ENCODE measurements at regions not wholly inside any gene's neighbourhood (a gene's known extent, or its start where the extent isn't known, plus 50 kb on each side); places are given as distances from the start of the nearest gene placed in this dataset.
"Not testable (repeated sequence)": the region's sequence is repeated elsewhere in the genome, so short reads cannot be mapped to it uniquely, and the experiment has no call there.

- no peak for DNase-seq
These were observed 287.0 kb upstream of the DAB2 start for GRCh38 chr5:39711821-39712220.

DNA sequence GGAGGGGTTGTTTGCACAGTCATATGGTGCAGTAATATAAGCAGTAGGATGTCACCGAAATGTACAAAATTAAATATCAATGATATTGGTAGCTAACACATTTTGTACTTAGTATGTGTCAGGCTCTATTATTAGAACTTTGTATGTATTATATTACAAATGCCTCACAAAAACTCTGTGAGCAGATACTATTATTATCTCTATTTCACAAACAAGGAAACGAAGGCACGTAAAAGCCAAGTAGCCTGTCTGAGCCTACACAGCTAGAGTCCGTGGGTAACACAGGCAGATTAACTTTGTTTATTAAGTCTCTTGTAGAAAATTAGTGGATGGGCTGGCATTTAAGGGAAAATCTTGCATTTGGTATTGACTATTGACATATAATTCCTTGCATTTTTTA is 284.3 kb upstream of the DAB2 start:
- no peak for DNase-seq

DNA sequence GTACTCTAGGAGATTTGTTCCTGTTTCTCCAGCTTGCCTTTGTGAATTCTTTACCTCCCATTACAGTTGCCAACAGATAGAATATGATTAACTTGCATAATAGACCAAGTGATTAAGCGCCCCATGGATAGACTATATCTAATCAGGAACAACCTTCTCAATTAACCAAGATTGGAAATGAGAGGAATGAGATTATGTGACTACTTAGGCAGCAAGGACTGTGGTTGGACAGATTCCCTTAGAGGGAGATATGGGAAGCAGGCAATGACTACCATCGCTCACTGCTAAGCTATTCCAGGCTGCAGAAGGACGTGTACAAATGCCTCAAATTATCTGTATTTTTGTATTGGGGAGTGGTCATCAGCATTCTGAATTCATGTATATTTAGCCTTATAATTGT is 278.1 kb upstream of the DAB2 start:
- no peak for DNase-seq

- DNase-seq = no peak
These were observed 275.7 kb upstream of the DAB2 start for GRCh38 chr5:39700523-39700922.

- DNase-seq = no peak
These were observed 274.2 kb upstream of the DAB2 start for GRCh38 chr5:39698838-39699560.

DNA sequence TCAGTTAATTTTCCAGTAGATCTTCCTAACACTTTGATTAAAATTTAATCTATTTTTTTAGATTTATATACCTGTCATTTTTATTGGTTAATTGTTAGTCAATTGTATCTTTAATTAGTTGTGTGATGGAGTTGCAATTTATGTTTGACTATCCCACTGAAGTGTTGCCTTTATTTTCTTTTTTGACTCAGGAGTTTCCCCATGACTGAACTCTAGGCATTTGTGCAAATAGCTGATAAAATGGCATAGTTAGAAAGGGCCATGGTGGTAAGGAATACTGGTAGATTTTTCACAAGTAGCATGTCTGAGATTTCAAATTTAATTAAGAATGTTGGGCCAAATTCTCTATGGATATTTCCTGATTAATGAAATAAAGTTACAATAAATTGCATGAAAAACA is 273.1 kb upstream of the DAB2 start:
- no peak for DNase-seq

- DNase-seq = no peak
These were observed 272.1 kb upstream of the DAB2 start for GRCh38 chr5:39696672-39697398.

DNA sequence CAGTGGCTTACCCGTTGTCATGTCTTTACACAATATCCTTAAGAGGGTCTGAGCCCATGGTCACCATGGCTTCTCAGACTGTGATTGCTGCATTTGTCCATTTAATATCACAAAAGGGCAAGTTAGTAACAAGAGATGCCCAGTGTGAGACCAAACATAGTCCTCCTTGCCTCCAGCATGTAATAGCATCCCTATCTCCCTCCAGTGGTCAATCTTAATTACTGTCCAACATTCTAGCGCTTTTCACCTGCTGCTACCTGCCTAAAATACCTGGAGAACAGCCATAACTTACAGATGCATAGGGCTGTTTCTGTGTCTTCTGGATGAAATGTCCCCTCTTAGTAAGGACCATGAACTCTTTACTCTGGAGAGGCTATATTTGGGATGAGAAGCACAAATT is 267.2 kb upstream of the DAB2 start:
- no peak for DNase-seq

- DNase-seq = no peak
These were observed 266.4 kb upstream of the DAB2 start for GRCh38 chr5:39691136-39691535.

DNA sequence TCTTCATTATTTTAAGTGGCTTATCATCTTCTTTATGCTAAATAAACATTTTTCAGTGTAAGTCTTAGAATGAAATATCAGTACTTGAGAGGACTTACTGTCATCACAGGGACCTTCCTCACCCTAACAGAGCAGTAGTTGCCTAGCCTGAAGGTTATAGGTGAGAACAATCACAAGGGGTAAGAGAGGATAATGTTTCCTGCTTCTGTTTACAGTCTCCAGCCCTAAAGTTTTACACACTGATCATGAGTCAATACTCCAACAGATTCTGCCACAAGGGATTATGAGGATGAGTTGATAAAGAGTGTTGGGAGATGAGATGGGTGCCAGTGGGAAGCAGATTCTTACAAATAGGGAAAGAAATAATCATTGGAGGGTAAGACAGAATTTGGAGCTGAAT is 265.1 kb upstream of the DAB2 start:
- no peak for DNase-seq

DNA sequence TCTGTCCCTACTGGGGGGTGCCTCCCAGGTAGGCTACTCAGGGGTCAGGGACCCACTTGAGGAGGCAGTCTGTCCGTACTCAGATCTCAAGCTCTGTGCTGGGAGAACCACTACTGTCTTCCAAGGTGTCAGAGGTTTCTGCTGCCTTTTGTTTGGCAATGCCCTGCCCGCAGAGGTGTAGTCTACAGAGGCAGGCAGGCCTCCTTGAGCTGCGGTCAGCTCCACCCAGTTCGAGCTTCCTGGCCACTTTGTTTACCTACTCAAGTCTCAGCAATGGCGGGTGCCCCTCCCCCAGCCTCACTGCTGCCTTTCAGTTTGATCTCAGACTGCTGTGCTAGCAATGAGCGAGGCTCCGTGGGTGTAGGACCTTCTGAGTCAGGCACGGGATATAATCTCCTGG is 263.1 kb upstream of the DAB2 start:
- DNase-seq = not testable (repeated sequence)

GRCh38 chr5:39680213-39680612 is 255.4 kb upstream of the DAB2 start:
- DNase-seq = no peak

DNA sequence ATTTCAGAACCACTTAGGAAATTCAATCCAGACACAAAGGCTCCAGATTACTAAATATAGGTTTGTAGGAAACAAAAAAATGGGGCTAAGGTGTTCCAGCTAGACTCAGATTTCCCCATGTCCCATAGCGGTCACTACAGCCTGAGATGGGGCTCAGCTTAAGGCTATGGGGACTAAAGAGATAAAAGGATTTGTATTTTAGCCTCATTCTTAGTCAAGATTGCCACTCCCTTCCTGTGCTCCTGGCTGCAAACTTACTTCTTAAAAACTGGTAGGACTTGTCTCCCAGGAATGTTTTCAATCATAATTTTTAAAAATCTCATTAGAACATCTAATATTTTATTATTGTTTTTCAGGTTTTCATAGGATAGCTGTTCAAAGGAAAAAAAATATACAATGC is 253.8 kb upstream of the DAB2 start:
- no peak for DNase-seq

DNA sequence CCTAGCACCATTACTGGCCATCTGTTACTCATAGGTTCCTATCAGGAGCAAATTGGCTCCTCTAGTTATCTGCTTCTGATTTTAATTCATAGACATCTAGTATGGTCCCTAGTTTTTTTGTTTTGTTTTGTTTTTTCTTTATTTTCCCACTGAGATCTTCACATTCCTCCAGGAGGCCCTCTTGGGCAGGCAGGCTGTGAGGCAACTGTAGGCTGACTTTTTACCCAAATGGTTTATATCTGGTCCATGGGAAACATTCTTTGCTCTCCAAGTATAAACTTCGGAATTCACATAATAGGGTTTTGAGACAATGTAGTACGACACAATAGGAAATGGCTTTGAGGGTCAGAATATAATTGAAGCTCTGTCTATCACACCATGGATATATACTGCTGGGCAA is 250.9 kb upstream of the DAB2 start:
- no peak for DNase-seq

DNA sequence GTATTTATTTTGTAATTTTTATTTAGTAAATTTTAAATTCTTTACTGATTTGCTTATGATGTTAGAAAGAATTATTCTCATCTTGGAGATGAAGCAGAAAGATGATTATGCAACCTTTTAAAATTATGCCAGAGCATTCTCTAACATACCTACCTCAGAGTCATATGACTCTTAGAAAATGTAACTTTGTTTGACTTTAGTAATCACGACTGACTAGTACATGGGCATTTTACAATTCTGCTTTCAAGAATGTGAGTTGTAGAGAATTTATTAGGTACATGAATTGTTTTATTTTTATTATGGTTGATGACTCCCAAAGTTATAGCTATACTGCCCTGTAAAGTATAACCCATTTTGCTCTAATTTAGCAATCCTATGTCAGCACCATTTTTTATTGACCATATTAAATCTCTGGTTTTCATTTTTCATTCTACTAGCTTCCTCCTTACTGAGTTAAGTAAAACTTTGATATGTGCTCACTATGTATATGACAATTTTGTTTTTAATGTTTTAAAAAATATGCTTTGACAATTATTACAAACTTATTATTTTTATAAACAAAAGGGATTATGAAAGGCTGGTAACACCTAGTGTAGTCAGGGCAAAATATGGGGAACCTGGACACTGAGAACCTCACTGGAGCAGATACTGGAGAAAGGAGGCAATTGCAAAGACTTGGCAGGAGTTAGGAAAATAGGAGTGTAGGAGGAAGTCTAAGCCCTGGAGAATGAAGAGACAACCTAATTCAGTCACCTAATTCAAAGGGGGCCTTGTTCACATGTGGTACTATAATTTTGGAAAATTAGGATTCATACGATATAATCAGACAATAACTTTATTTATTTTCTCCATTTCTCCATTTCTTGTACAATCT is 249.7 kb upstream of the DAB2 start:
- DNase-seq = no peak

GRCh38 chr5:39671561-39671961 is 246.8 kb upstream of the DAB2 start:
- no peak for DNase-seq

DNA sequence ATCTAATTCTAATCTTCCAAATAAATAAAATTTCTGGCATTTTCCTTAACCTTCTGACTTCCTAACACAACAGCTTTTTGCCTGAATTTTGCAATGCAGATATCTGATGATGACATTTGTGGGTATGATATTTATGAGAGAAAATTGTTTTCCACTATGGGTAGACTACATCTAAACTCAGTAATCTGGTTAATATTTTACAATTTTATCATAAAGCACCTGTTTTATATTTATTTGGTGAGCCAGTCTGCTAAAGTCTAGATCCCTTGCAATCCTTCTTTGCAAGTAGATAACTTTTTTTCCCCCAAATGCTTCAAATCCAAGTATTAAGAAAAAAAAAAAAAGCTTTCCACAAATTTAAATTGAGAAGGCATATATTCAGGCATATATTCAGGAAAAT is 246.2 kb upstream of the DAB2 start:
- DNase-seq = no peak

DNA sequence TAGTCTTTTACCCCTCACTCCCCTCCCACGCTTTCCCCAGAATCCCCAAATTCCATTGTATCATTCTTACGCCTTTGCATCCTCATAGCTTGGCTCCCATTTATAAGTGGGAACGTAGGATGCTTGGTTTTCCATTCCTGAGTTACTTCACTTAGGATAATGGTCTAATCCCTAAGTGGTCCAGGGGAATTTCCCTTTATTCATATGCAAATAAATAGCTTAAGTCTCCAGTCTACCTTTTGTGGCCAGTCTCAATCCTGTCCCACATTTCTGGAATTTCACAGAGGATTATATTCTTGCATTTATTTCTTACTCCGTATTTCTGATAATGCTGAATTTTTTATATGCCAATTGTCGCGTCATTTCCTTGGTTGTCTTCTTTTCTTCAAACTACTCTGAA is 245.6 kb upstream of the DAB2 start:
- DNase-seq = no peak

DNA sequence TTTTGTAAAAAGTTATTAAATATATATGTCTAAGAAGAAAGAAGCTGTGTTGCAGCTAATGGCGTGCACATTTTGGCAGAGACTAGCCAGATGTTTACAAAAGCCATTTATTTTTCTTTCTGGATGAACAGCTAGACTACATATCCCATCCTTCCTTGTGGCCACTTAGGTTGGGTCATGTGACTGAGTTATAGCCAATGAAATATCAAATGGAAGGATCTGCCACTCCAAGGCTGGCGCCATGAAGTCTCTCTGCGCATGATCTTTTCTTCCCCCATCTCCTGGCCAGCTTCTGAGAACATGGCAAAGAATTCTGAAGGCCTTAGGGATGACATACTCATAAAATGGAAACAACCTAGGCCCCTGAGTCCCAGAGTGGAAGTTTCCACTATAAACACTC is 244.2 kb upstream of the DAB2 start:
- DNase-seq = no peak

GRCh38 chr5:39665328-39665727 is 240.5 kb upstream of the DAB2 start:
- DNase-seq = no peak

- no peak for DNase-seq
These were observed 238.2 kb upstream of the DAB2 start for GRCh38 chr5:39662945-39663344.

DNA sequence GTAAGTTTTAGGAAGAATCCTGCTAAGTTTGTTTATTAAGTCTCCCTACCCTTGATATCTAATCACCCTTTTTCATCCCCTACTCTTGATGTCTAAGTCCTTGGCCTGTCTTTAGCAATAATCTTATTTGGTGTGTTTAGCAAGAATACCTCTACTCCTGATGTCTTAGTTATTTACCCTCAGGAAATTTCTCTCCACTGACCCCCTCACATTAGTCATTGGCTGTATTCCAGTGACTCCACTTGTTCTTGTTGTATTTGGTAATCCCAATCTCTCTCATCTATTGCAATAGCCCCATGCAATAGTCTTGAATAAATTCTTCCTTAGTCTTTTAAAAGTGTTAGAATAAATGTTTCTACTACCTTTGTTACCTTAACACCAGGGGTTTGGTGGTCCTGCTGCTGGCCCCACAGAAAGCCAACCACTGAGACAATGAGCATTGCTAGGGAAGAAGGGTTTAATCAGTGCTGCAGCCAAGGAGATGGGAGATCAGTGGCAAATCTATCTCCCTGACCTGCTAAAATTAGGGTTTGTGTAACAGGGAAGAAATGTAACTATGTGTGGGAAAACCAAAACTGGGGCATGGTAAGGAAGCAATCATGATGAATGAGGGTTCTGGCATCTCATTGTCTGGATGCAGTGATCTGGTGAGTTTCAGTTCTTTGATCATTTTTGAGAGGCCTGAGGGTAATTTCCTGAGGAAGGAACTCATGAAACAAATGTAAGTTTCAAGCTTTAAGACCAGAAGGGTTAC is 236.4 kb upstream of the DAB2 start:
- no peak for DNase-seq

All from hypothalamus (tissue), 51 donors.